Jurkat, Clone E6-1 (cell line): ENCODE measurements at regions not wholly inside any gene's neighbourhood (a gene's known extent, or its start where the extent isn't known, plus 50 kb on each side); places are given as distances from the start of the nearest gene placed in this dataset.

ENCODE experiments used
- DNase-seq: peaks from one replicate; pipeline ENCODE4 v3.0.0-alpha.2; 2011; ENCODE audit warnings: low read depth, low spot score
- H3K4me3 ChIP-seq: 2 replicates; pipeline ENCODE4 v1.5.1; 2011; ENCODE audit warnings: mild to moderate bottlenecking, low read length, control low read depth, moderate library complexity

DNA sequence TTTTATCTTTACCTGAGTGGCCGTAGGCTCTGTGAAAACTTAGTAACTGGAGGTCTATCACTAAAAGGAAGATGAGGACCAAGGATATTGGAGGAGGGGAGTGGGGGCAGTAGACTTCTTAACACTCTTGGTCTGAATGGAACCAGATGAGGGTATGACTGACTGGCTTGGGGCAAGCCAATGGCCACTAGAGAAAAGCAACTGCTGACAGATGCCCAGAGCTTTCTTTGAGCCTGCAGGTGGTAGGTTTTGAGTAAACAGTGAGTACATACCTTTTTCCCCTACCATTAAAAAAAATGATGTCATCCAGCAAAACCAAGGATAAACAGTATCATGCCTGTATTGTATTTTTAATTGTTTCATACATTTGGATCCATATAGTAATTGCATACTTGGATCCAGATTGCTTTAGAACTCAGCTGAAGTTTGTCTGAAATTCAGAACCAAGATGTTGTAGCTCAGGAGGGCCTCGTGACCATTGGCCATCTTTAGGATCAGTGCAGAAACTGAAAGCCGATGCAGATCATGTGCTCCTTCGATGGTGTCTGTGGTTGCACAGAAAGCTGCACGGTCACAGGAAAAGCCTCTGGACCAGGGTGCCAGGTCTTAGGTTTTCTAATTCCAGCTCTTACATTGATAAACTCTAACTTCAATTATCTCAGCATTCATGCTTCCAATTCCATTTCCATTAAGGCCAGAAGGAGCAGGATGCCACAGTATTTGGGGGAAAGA lies 131.0 kb downstream of the PDGFRA start:
- no peak for DNase-seq
- H3K4me3 ChIP-seq = no peak overlapping the region

DNA sequence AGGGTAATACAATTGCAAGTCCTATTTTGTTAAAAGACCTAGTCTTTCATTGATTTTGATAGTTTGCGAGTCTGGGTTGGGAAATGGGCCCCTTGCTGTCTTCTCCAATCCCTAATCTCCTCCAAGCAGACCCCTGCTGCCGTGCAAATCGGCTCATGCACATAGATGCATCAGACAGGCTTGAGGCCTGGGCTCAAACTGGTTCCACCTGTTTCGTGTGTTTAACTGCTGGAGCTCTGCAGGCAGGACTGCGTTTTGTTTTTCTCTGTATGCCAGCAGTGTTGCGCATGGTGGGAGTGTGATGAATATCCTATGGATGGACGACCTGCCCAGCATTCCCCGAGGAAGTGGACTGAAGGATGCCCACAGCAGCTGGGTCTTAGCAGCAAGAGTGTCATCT lies 133.9 kb downstream of the PDGFRA start:
- no peak overlapping the region for H3K4me3 ChIP-seq
- no peak for DNase-seq

DNA sequence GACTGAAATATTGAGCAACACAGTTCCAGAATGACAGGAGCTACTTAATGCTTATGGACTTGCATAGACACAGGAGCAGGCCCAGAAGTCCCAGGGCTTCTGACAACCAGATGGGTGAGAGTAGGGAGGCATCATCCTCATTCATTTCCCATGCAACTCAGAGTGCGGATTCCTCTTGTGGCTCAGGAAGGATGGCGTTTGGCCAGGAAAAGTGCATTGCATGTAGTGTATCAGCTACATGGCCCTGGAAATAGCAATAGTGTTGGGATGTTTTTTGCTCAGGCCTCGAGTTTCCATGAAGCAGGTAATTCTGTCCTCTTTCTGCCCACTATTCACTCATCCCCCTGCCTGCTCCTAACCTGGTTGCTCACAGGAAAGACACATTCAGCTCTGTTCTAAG lies 136.6 kb downstream of the PDGFRA start:
- no peak overlapping the region for H3K4me3 ChIP-seq
- DNase-seq = no peak

DNA sequence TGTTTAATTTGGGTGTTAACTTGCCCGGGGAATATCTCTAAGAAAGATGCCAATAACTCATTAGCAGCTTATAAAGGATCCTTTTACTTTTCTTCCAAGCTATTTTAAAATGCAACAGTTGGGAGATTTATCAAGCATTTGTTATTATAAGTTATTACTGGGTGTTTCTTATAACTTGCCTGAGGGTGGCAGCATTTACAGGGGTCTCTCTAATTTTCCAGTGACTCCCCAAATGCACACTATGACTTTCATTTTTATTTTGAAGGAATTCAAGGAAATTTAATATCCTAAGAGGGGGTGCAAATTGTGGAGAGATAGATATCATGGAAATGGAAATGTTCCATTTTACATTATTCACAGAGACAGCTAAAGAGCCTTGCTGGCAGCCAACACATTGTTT lies 138.0 kb downstream of the PDGFRA start:
- no peak overlapping the region for H3K4me3 ChIP-seq
- DNase-seq = no peak

- DNase-seq = no peak
These were observed 139.5 kb downstream of the PDGFRA start for GRCh38 chr4:54368281-54369265.

DNA sequence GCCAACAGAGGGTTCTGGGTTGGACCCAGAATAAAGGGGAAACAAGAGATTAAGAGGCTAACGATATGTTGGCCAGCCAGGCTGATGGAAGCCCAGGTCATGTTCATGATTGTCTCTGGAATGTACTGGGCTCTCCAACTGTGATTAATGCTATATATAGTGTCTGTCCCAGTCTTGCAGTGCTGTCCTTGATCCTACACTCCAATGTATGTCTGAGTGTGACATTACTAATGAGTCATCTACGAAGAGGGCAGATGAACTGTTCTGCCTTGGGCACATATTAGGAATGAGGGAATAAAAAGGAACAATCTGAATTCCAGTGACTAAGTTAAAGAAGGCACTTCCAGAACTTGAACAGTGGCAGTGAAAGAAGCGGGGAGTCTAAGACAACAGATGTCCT lies 142.1 kb downstream of the PDGFRA start:
- H3K4me3 ChIP-seq = no peak overlapping the region
- no peak for DNase-seq

More at GRCh38 chr4:54368281-54369265, 139.5 kb downstream of the PDGFRA start:
- H3K4me3 ChIP-seq = no peak overlapping the region

DNA sequence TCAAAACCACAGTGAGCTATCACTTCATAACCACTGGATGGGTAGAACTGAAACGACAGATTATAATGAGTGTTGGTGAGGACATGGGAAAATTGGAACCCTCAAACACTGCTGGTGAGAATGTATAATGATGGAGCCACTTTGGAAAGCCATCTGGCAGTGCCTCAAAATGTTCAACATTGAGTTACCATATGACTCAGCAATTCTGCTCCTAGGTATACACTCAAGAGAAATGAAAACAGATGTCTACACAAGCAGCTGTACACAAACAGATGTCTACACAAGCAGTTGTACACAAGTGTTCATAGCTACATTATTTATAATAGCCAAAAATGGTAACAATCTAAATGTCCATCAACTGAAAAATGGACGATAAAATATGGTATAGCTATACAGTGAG lies 143.9 kb downstream of the PDGFRA start:
- H3K4me3 ChIP-seq = no peak overlapping the region
- DNase-seq = no peak

DNA sequence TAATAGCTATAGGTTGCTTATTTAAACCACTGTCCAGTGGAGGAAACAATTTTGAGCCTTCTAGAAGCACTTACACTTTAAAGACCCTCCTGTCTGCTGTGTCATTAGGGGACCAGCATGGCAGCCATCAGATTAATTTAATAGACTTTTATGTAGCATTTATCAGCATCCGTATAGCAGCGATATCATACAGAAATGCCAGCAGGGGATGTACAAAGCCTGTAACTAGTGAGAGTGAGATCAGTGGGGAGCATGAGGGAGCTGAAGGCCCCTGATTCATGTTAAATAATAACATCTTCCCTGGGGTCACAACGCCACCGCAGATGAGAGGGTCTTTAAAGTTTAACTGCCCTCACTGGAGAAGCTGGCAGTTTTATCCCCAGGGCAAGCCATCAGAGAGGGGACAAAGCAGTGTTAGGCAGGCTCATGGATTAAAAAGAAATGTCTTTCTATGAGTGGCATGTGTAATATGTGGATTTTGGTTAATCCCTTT lies 144.7 kb downstream of the PDGFRA start:
- H3K4me3 ChIP-seq = no peak overlapping the region
- DNase-seq = no peak

- no peak overlapping the region for H3K4me3 ChIP-seq
- DNase-seq = no peak
These were observed 149.4 kb downstream of the PDGFRA start for GRCh38 chr4:54378461-54378860.

DNA sequence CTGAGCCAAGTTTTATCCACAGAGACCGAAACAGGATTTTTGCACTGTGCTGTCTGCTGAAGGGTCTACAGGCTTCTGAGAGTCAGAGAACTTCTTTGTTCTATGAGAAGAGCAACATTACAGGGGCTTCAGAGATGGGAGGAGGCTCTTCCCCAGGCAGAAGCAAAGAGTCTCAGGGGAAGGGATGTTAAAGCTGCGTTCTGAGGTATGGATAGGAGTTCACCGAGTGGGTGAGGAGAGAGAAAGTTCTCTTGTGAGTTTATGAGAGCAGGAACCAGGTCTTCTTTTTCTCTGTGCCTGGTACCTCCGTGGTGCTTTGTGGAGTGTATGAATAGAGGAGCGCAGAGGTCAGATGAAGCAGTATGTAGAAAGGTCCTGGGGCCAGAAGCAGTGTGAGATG lies 155.1 kb downstream of the PDGFRA start:
- no peak for DNase-seq
- no peak overlapping the region for H3K4me3 ChIP-seq

GRCh38 chr4:54384563-54384962 lies 155.5 kb downstream of the PDGFRA start:
- peak; percentile 44 for DNase-seq
- no peak overlapping the region for H3K4me3 ChIP-seq

DNA sequence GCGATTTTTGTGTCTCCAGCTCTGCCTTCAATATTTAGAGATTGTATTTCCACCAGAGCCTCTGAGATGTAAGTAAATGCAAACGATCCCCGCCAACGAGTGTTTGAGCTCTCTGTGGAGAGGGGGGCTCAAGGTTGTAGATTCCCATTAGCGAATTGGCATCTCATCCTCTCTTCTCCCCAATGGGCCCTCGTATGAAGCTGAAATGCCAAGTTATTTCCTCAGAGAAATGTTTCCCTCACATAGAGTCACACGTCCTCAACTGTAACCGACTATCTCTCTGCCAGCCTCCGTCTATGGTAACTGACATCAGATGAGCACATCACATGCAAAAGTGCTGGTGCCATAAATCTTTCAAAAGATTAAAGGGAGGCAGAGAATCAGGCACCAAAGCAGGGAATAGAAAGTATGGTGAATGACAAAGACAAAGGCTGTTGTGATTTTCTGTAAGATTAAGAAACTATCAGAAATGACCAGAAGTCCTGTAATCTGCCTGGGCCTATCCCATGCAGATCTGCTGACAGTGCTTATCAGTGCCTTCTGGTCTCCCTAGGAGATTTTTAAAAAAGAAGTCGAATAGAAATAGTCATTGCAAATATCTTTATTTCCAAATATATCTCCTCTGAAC lies 157.1 kb downstream of the PDGFRA start:
- H3K4me3 ChIP-seq = no peak overlapping the region
- DNase-seq = no peak

GRCh38 chr4:54386693-54387092 lies 157.6 kb downstream of the PDGFRA start:
- H3K4me3 ChIP-seq = no peak overlapping the region
- no peak for DNase-seq

- no peak overlapping the region for H3K4me3 ChIP-seq
- DNase-seq = no peak
These were observed 161.6 kb downstream of the PDGFRA start for GRCh38 chr4:54390670-54391069.

DNA sequence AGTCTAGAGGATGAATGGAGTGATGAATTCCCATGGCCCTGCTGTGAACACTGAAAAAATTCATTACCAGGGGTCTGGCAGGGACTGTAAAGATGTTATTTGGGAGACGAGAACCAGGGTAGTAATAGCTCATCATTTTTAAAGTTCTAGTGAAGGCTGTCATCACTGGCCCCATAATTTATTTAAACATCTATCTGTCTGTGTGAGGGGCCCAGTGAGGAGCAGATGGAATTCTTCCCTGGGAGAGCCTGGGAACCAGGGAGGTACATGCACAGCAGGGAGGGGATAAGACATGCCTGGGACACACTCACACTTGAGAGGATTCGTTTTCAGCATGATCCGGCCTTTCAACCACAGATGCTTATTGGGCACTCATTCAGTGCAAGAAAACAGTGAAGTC lies 162.0 kb downstream of the PDGFRA start:
- DNase-seq = no peak
- no peak overlapping the region for H3K4me3 ChIP-seq

DNA sequence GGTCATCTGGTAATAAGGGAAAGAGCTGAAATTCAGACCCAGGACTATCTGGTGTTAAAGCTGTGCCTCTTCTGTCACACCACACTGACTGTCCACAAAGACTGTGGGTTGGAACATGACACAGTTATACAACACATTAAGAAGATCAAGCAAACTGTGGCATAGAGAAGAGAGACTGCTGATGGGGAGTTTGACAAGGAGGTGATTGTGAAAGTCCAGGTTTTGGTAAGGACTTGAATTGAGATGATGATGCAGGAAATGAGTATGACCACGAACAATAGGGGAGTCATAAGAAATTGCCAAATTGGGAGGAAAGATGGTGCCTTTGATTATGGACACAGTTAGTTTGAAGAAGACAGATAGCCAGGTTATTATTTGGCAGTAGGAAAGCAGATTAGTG lies 163.4 kb downstream of the PDGFRA start:
- no peak for DNase-seq
- no peak overlapping the region for H3K4me3 ChIP-seq

DNA sequence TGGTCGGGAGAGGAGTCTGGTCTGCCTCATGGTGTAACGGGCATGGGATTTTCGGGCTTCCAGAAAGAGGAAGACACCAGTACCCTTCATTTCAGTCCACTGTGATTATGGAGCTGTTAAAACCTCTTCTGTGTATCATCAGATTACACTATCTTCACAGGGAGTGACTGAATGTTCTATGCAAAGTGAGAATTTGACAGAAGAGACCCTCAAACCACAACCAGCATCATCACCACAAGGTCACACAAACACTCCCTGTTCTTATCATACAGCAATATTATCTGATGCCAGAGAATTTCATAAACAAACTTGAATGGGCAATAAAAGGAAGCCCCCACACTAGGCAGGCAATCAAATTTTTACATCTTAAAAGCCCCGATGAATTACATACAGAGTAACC lies 164.2 kb downstream of the PDGFRA start:
- no peak for DNase-seq

DNA sequence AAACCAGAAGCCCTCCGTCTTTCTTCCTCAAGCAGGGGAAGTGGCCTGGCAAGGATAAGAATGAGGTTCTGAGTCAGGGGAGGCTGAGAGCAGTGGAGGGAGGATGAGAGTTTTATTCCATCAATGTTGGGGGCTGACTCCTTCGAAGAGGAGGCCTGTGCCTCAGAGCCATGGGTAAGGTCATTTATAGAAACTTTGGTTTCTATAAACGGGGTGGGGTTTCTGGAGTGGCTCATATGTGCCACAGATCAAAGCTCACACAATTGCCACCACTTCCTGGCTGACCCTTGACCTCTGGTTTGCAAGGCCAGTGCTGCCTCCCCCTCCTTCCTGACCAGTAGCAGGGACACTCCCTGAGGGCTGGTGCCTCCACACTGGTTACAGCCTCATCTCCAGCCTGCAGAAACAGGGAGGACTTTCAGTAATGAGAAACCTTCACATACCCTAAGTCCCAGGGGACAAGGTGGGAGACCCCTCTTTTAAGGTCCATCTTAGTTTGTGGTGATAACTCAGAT lies 166.0 kb downstream of the PDGFRA start:
- no peak for DNase-seq
- no peak overlapping the region for H3K4me3 ChIP-seq

More for the DNA sequence above, 164.2 kb downstream of the PDGFRA start:
- no peak overlapping the region for H3K4me3 ChIP-seq

DNA sequence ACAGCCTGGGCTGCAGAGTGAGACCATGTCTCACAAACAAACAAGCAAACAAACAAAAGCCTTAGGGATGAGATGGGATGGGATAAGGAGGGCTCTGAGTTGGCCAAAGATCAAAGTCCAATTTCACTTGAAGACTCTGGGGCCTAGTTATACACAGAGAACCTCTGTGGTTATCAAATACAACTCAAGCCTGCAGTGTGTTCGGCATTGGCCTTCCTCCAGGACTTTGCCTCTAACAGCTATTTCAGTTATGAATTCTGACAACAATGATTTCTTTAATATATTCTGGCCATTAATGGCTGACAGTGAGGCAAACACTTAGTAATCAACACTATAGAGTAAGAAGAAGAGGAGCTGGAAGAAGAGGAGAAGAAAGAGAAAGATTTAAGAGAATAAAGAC lies 171.1 kb downstream of the PDGFRA start:
- H3K4me3 ChIP-seq = no peak overlapping the region

DNA sequence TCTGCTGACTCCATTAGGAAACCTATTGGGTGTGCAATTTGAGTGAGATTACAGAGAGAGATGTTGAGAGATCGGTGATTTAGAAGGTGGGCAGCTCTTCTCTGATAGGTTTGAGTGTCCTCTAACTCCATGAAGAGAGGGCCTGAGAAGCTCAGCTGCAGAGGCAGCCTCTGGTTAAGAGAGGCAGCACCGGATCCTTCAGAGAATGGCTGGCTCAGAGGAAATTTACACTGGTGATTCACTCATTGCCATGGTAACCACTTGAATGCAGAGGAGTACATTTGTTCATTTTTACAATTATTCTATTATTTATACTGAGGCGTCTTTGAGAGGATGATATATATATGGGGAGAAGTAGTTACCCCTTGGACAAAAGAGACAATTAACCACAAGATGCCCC lies 171.7 kb downstream of the PDGFRA start:
- no peak overlapping the region for H3K4me3 ChIP-seq
- no peak for DNase-seq

More for the DNA sequence above, 171.1 kb downstream of the PDGFRA start:
- no peak for DNase-seq
